Thyroid gland (tissue), 4 donors: ENCODE measurements at regions not wholly inside any gene's neighbourhood (a gene's known extent, or its start where the extent isn't known, plus 50 kb on each side); places are given as distances from the start of the nearest gene placed in this dataset.

ENCODE experiments used
- DNase-seq, 2 donors: peaks; one replicate each; pipeline ENCODE4 v3.0.0-alpha.2; 2019
- H3K27ac ChIP-seq, 3 donors: fragments of 200-600 bp; sonication (generic); 1 replicate in 2 of 3; 2 replicates in 1 of 3; pipeline ENCODE4 v1.5.1; 2016 to 2019; ENCODE audit warnings: mild to moderate bottlenecking in 1 of 3, moderate library complexity in 1 of 3
- H3K27me3 ChIP-seq: fragments of 200-600 bp; sonication (generic); one replicate; pipeline ENCODE4 v1.5.1; 2019
- H3K36me3 ChIP-seq, 2 donors: fragments of 200-600 bp; sonication (generic); one replicate each; pipeline ENCODE4 v1.5.1; 2016 to 2019
- H3K4me1 ChIP-seq, 2 donors: fragments of 200-600 bp; sonication (generic); one replicate each; pipeline ENCODE4 v1.5.1; 2017 to 2019
- H3K4me3 ChIP-seq, 3 donors: fragments of 200-600 bp; sonication (generic); replicated peaks in 1 of 3; 1 replicate in 2 of 3; 2 replicates in 1 of 3; pipeline ENCODE4 v1.5.1; 2016; ENCODE audit warnings: mild to moderate bottlenecking in 1 of 3
- H3K9me3 ChIP-seq: fragments of 200-600 bp; sonication (generic); one replicate; pipeline ENCODE4 v1.5.1; 2017
- CTCF ChIP-seq, 6 experiments: fragments of 200-600 bp in 3 of 6; fragments of 450-650 bp in 3 of 6; sonication (generic) in 3 of 6; IDR thresholded peaks; one replicate each; pipeline ENCODE4 v1.5.1; 2016 to 2019; ENCODE audit warnings: antibody characterized with exemption in 6 of 6, mild to moderate bottlenecking in 2 of 6, inconsistent platforms in 1 of 6, moderate library complexity in 1 of 6
- POLR2A ChIP-seq, 2 donors: fragments of 450-650 bp; IDR thresholded peaks; one replicate each; pipeline ENCODE4 v1.6.1; 2017; ENCODE audit warnings: antibody characterized with exemption in 2 of 2, mild to moderate bottlenecking in 2 of 2, moderate library complexity in 1 of 2
- WGBS, 2 donors: methylation state at CpG; one replicate each; pipeline ENCODE4 v1.1.5; 2017; 5-methylcytosine and 5-hydroxymethylcytosine counted together
- intact Hi-C: fragments of 100-400 bp; cut with DNase I; formaldehyde crosslinking; loops from one replicate; pipeline ENCODE4 v1.15.1; 2023

- TF ChIP-seq CTCF (IDR thresholded peaks at IDR 0.05) (no peak), POLR2A (IDR thresholded peaks at IDR 0.05) (no peak)
- H3K27me3 ChIP-seq: no peaks in the 10 kb centered on the region
- no peaks in the 10 kb centered on the region for H3K9me3 ChIP-seq
- peak; percentile 67 to 77 for DNase-seq
- WGBS, 2 donors: 69 to 74% methylated on average over 4 of the region's 4 CpGs
- intact Hi-C loops: no loop called here
- no peaks in the 10 kb centered on the region for H3K36me3 ChIP-seq
- H3K4me1 ChIP-seq: peaks cover 8 to 18% of the 10 kb centered on the region in 2 donors
- peak overlapping the region; percentile 12 to 81 (median 59) for H3K27ac ChIP-seq
- H3K4me3 ChIP-seq: no peak overlapping the region
Observed at GRCh38 chr4:156710365-156711192, 261.0 kb downstream of the PDGFC start.

- Histone ChIP-seq H3K27ac (no peak overlapping the region), H3K4me3 (no peak overlapping the region), H3K36me3 (no peaks in the 10 kb centered on the region), H3K27me3 (no peaks in the 10 kb centered on the region), H3K9me3 (no peaks in the 10 kb centered on the region), H3K4me1 (peaks cover 3 to 8% of the 10 kb centered on the region in 2 donors)
- no peak for TF ChIP-seq CTCF (IDR thresholded peaks at IDR 0.05)
- WGBS, 2 donors: 73% methylated on average over 1 of the region's 1 CpG
- DNase-seq: no peak
- intact Hi-C loops: no loop called here
Observed at GRCh38 chr4:156705311-156705710, 266.3 kb downstream of the PDGFC start.

- intact Hi-C loops: no loop called here
- WGBS, 2 donors: 86 to 91% methylated on average over 7 of the region's 7 CpGs
- Histone ChIP-seq H3K4me3 (no peak overlapping the region), H3K4me1 (no peaks in the 10 kb centered on the region), H3K9me3 (no peaks in the 10 kb centered on the region), H3K36me3 (no peaks in the 10 kb centered on the region), H3K27me3 (no peaks in the 10 kb centered on the region), H3K27ac (no peak overlapping the region)
- TF ChIP-seq POLR2A (IDR thresholded peaks at IDR 0.05) (no peak), CTCF (IDR thresholded peaks at IDR 0.05) (no peak)
- DNase-seq: no peak
Observed at GRCh38 chr4:156695163-156695562, 276.4 kb downstream of the PDGFC start.

GRCh38 chr4:156694413-156694812 lies 277.2 kb downstream of the PDGFC start:
- Histone ChIP-seq H3K9me3 (no peaks in the 10 kb centered on the region), H3K27ac (no peak overlapping the region), H3K36me3 (no peaks in the 10 kb centered on the region), H3K27me3 (no peaks in the 10 kb centered on the region), H3K4me1 (no peaks in the 10 kb centered on the region), H3K4me3 (no peak overlapping the region)
- TF ChIP-seq CTCF (IDR thresholded peaks at IDR 0.05) (no peak), POLR2A (IDR thresholded peaks at IDR 0.05) (no peak)
- no peak for DNase-seq
- WGBS, 2 donors: 57 to 60% methylated on average over 3 of the region's 3 CpGs
- intact Hi-C loops: no loop called here

GRCh38 chr4:156693557-156693956 lies 278.0 kb downstream of the PDGFC start:
- no peaks in the 10 kb centered on the region for H3K36me3 ChIP-seq
- H3K4me1 ChIP-seq: no peaks in the 10 kb centered on the region
- H3K27ac ChIP-seq: no peak overlapping the region
- H3K9me3 ChIP-seq: no peaks in the 10 kb centered on the region
- 31 to 35% methylated on average over 1 of the region's 1 CpG for WGBS, 2 donors
- H3K27me3 ChIP-seq: no peaks in the 10 kb centered on the region
- H3K4me3 ChIP-seq: no peak overlapping the region
- no peak for TF ChIP-seq POLR2A (IDR thresholded peaks at IDR 0.05)
- no peak for TF ChIP-seq CTCF (IDR thresholded peaks at IDR 0.05)
- intact Hi-C loops: no loop called here
- no peak for DNase-seq
